KMS-11 (cell line): ENCODE measurements at regions not wholly inside any gene's neighbourhood (a gene's known extent, or its start where the extent isn't known, plus 50 kb on each side); places are given as distances from the start of the nearest gene placed in this dataset.

ENCODE experiments used
- H2AFZ ChIP-seq: fragments of 200-600 bp; sonication (generic); 2 replicates; pipeline ENCODE4 v1.6.1; 2016; ENCODE audit warnings: antibody characterized with exemption, mixed run types, low read depth
- H3K27ac ChIP-seq: fragments of 200-600 bp; sonication (generic); 2 replicates; pipeline ENCODE4 v1.6.1; 2016; ENCODE audit warnings: mild to moderate bottlenecking, mixed run types
- H3K27me3 ChIP-seq: fragments of 200-600 bp; sonication (generic); 2 replicates; pipeline ENCODE4 v1.6.1; 2017; ENCODE audit warnings: mild to moderate bottlenecking, low read depth, mixed run types, moderate library complexity; ENCODE audit not compliant: insufficient read depth
- H3K36me3 ChIP-seq: fragments of 200-600 bp; sonication (generic); 2 replicates; pipeline ENCODE4 v1.6.1; 2017; ENCODE audit warnings: mild to moderate bottlenecking, mixed run types; ENCODE audit not compliant: insufficient read depth
- H3K4me1 ChIP-seq: fragments of 200-600 bp; sonication (generic); 2 replicates; pipeline ENCODE4 v1.6.1; 2016; ENCODE audit warnings: mild to moderate bottlenecking, low read depth, mixed run types; ENCODE audit not compliant: poor library complexity, severe bottlenecking
- H3K4me2 ChIP-seq: fragments of 200-600 bp; sonication (generic); 2 replicates; pipeline ENCODE4 v1.7.0; 2016; ENCODE audit warnings: mild to moderate bottlenecking, mixed run types
- H3K4me3 ChIP-seq: fragments of 200-600 bp; sonication (generic); IDR thresholded peaks from 2 replicates; pipeline ENCODE4 v1.6.1; 2017; ENCODE audit warnings: low read depth, low read length, mixed read lengths; ENCODE audit not compliant: insufficient read depth
- H3K79me2 ChIP-seq: fragments of 200-600 bp; sonication (generic); 2 replicates; pipeline ENCODE4 v1.6.1; 2016; ENCODE audit warnings: low read depth, mixed run types; ENCODE audit not compliant: insufficient read depth
- H3K9ac ChIP-seq: fragments of 200-600 bp; sonication (generic); 2 replicates; pipeline ENCODE4 v1.6.1; 2016; ENCODE audit warnings: mild to moderate bottlenecking, mixed run types
- H4K20me1 ChIP-seq: fragments of 200-600 bp; sonication (generic); 2 replicates; pipeline ENCODE4 v1.6.1; 2016; ENCODE audit warnings: mild to moderate bottlenecking, mixed run types; ENCODE audit not compliant: insufficient read depth
- TF ChIP-seq, protein P1 (sequence below): fragments of 200-600 bp; sonication (generic); conservative IDR thresholded peaks from 2 replicates; pipeline ENCODE4 v1.6.1; 2017; ENCODE audit warnings: low read depth, mild to moderate bottlenecking, antibody characterized with exemption, low read length, moderate library complexity, mixed read lengths

DNA sequence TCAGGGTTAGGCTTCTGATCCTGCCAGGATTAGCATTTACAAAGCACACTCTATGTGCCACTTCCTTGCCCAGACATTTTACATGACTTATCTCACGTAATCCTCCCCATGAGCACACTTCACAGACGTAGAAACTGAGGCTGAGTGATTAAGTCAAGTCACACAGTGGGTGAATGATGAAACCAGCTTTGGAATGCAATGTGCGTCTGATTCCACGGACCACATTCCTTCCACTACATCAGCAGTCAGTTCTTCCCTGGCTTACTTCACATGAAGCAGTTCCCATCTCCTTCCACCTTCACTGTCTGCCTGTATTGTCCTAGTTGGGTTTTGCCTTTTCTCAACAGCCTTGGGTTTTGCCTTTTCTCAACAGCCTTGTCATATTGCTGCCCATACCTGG, 134.3 kb upstream of the PPARGC1A start:
- no peak overlapping the region for H3K4me2 ChIP-seq

DNA sequence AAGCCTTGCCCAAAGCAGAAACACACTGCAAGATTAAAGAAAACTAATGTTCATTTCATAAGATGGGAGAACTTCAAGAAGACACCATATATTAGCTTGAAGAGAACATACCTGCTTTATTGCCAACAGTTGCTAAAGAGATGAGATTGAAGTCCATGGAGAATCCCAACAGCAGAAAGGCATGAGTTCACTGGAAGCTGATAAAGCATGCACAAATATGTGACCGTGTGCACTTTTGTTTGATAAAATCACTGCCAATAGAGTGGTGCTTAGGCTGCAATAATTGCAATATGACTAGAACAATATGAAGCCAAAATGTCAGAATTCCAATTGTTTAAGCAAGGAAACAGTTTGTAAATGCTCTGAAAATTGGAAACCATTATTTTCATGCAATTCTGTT, 125.9 kb upstream of the PPARGC1A start:
- no peak overlapping the region for H2AFZ ChIP-seq
- TF ChIP-seq, protein P1, sequence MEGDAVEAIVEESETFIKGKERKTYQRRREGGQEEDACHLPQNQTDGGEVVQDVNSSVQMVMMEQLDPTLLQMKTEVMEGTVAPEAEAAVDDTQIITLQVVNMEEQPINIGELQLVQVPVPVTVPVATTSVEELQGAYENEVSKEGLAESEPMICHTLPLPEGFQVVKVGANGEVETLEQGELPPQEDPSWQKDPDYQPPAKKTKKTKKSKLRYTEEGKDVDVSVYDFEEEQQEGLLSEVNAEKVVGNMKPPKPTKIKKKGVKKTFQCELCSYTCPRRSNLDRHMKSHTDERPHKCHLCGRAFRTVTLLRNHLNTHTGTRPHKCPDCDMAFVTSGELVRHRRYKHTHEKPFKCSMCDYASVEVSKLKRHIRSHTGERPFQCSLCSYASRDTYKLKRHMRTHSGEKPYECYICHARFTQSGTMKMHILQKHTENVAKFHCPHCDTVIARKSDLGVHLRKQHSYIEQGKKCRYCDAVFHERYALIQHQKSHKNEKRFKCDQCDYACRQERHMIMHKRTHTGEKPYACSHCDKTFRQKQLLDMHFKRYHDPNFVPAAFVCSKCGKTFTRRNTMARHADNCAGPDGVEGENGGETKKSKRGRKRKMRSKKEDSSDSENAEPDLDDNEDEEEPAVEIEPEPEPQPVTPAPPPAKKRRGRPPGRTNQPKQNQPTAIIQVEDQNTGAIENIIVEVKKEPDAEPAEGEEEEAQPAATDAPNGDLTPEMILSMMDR = no peak
- no peak overlapping the region for H3K27ac ChIP-seq
- no peak overlapping the region for H3K4me3 ChIP-seq
- no peaks in the 10 kb centered on the region for H3K36me3 ChIP-seq
- H3K27me3 ChIP-seq = no peaks in the 10 kb centered on the region
- H3K79me2 ChIP-seq = no peaks in the 10 kb centered on the region
- H3K4me1 ChIP-seq = peaks cover 5% of the 10 kb centered on the region
- no peak overlapping the region for H3K4me2 ChIP-seq
- no peak overlapping the region for H3K9ac ChIP-seq
- H4K20me1 ChIP-seq = no peaks in the 10 kb centered on the region

More for the DNA sequence above, 134.3 kb upstream of the PPARGC1A start:
- Histone ChIP-seq H3K4me1 (no peaks in the 10 kb centered on the region), H4K20me1 (no peaks in the 10 kb centered on the region), H3K27me3 (no peaks in the 10 kb centered on the region), H3K79me2 (no peaks in the 10 kb centered on the region), H3K9ac (no peak overlapping the region), H3K4me3 (no peak overlapping the region), H2AFZ (no peak overlapping the region), H3K36me3 (no peaks in the 10 kb centered on the region), H3K27ac (no peak overlapping the region)
- TF ChIP-seq, protein P1 = no peak

DNA sequence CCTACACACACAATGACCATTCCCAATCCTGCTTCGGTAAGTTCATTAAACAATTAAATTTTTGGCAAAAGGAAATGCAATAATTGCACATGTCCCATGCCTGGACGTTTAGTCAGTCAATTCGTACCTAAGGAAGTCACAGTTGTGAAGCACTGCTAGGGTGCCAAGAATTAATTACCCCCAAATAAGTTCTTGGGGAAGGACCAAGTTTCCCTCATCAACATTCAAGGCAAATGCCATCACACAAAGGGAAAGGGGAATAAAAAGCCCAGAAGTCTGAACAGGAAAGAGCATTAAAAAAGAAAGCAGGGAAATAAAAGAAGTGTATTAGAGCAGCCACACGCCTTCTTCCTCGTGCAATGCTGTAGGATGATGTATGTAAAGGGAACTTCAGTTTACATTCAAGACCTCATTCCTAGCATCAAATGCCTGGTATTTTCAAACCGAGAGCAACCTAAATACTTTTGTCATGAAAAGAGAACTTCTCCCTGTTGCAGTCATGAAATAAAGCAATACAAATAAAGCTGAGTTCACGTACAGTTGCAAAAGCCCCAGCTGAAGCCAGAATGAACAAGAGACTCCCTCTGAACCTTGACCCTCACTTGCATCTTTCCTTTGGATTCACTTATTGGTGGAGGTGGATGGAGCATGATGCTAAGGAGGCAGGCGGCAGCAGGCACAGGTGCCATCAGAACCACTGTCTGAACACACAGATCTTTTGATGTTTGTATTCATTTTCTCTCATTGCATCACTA, 124.0 kb upstream of the PPARGC1A start:
- no peaks in the 10 kb centered on the region for H3K36me3 ChIP-seq
- no peak overlapping the region for H3K4me3 ChIP-seq
- peaks cover 5% of the 10 kb centered on the region for H3K4me1 ChIP-seq
- H3K9ac ChIP-seq = no peak overlapping the region
- no peaks in the 10 kb centered on the region for H3K79me2 ChIP-seq
- H3K27ac ChIP-seq = no peak overlapping the region
- TF ChIP-seq, protein P1 = no peak
- no peak overlapping the region for H3K4me2 ChIP-seq
- H3K27me3 ChIP-seq = no peaks in the 10 kb centered on the region
- no peak overlapping the region for H2AFZ ChIP-seq
- H4K20me1 ChIP-seq = no peaks in the 10 kb centered on the region

DNA sequence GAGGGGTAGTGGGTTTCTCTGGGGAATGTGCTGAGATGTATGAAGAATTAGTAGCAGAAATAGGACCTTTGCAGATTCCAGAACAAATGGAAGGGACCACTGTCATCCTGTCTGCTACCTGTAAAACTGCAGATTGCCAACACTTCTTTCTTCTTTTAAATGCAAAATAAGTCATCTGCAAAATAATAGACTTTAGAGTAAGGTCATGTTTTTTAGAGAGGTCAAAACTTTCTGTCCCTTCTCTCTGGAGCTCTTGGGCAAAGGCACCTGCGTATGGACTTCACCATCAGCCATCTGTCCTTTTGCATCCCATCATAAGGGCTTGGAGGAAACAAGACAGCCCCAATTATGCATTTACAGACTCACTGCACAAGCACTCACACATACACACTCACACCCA, 121.1 kb upstream of the PPARGC1A start:
- Histone ChIP-seq H3K36me3 (no peaks in the 10 kb centered on the region), H4K20me1 (no peaks in the 10 kb centered on the region), H3K4me2 (no peak overlapping the region), H3K4me3 (no peak overlapping the region), H3K4me1 (peaks cover 5% of the 10 kb centered on the region), H3K79me2 (no peaks in the 10 kb centered on the region), H3K27me3 (no peaks in the 10 kb centered on the region), H2AFZ (no peak overlapping the region), H3K9ac (no peak overlapping the region), H3K27ac (no peak overlapping the region)
- TF ChIP-seq, protein P1 = no peak
